ENCODE measurements at regions not wholly inside any gene's neighbourhood (a gene's known extent, or its start where the extent isn't known, plus 50 kb on each side); places are given as distances from the start of the nearest gene placed in this dataset.

- DNase-seq (ENCODE audit: low read depth) = no peak
- TF ChIP-seq CTCF (IDR thresholded peaks at IDR 0.05; ENCODE audit: low read length, missing control alignments) = no peak
- no peak overlapping the region for H3K4me3 ChIP-seq (replicated peaks; ENCODE audit: low read depth, low read length)
Observed at GRCh38 chr3:177640319-177640965, 443.2 kb upstream of the TBL1XR1 start.

GRCh38 chr3:177641206-177641605 lies 443.9 kb upstream of the TBL1XR1 start:
- no peak overlapping the region for H3K4me3 ChIP-seq (replicated peaks; ENCODE audit: low read depth, low read length)
- no peak for TF ChIP-seq CTCF (IDR thresholded peaks at IDR 0.05; ENCODE audit: low read length, missing control alignments)
- DNase-seq (ENCODE audit: low read depth) = no peak

GRCh38 chr3:177642042-177642803 lies 444.9 kb upstream of the TBL1XR1 start:
- no peak overlapping the region for H3K4me3 ChIP-seq (replicated peaks; ENCODE audit: low read depth, low read length)
- TF ChIP-seq CTCF (IDR thresholded peaks at IDR 0.05; ENCODE audit: low read length, missing control alignments) = no peak
- no peak for DNase-seq (ENCODE audit: low read depth)

- no peak for TF ChIP-seq CTCF (IDR thresholded peaks at IDR 0.05; ENCODE audit: low read length, missing control alignments)
- no peak overlapping the region for H3K4me3 ChIP-seq (replicated peaks; ENCODE audit: low read depth, low read length)
- no peak for DNase-seq (ENCODE audit: low read depth)
Observed at GRCh38 chr3:177642804-177643125, 445.5 kb upstream of the TBL1XR1 start.

- TF ChIP-seq CTCF (IDR thresholded peaks at IDR 0.05; ENCODE audit: low read length, missing control alignments) = no peak
- H3K4me3 ChIP-seq (replicated peaks; ENCODE audit: low read depth, low read length) = no peak overlapping the region
- DNase-seq (ENCODE audit: low read depth) = no peak
Observed at GRCh38 chr3:177646749-177647148, 449.5 kb upstream of the TBL1XR1 start.

GRCh38 chr3:177647341-177647740 lies 450.1 kb upstream of the TBL1XR1 start:
- no peak overlapping the region for H3K4me3 ChIP-seq (replicated peaks; ENCODE audit: low read depth, low read length)
- TF ChIP-seq CTCF (IDR thresholded peaks at IDR 0.05; ENCODE audit: low read length, missing control alignments) = no peak

GRCh38 chr3:177647876-177648275 lies 450.6 kb upstream of the TBL1XR1 start:
- DNase-seq (ENCODE audit: low read depth) = no peak
- H3K4me3 ChIP-seq (replicated peaks; ENCODE audit: low read depth, low read length) = no peak overlapping the region
- TF ChIP-seq CTCF (IDR thresholded peaks at IDR 0.05; ENCODE audit: low read length, missing control alignments) = no peak

More at GRCh38 chr3:177647341-177647740, 450.1 kb upstream of the TBL1XR1 start:
- DNase-seq (ENCODE audit: low read depth) = no peak

Data from fibroblast of pulmonary artery (primary cell).